Smooth muscle cell (in vitro differentiated cells): ENCODE measurements at regions not wholly inside any gene's neighbourhood (a gene's known extent, or its start where the extent isn't known, plus 50 kb on each side); places are given as distances from the start of the nearest gene placed in this dataset.

Experiments
- DNase-seq: peaks from one replicate; lab custom pipeline; 2025; ENCODE audit not compliant: unreplicated experiment; lab: John Stamatoyannopoulos, UW
- H2AFZ ChIP-seq: fragments of 200-600 bp; sonication (generic); 2 replicates; pipeline ENCODE4 v1.6.0; 2016; ENCODE audit warnings: antibody characterized with exemption, low read depth, mild to moderate bottlenecking
- H3F3A ChIP-seq: fragments of 200-600 bp; sonication (generic); 2 replicates; pipeline ENCODE4 v1.6.0; 2017; ENCODE audit warnings: antibody characterized with exemption, low read depth
- H3K27ac ChIP-seq: fragments of 200-600 bp; sonication (generic); 2 replicates; pipeline ENCODE4 v1.5.1; 2016; ENCODE audit warnings: low read depth, mild to moderate bottlenecking
- H3K27me3 ChIP-seq: fragments of 200-600 bp; sonication (generic); 2 replicates; pipeline ENCODE4 v1.6.1; 2016; ENCODE audit warnings: low read depth, mild to moderate bottlenecking
- H3K36me3 ChIP-seq: fragments of 200-600 bp; sonication (generic); 2 replicates; pipeline ENCODE4 v1.5.1; 2016; ENCODE audit warnings: low read depth
- H3K4me1 ChIP-seq: fragments of 200-600 bp; sonication (generic); 2 replicates; pipeline ENCODE4 v1.5.1; 2016; ENCODE audit warnings: low read depth
- H3K4me2 ChIP-seq: fragments of 200-600 bp; sonication (generic); 2 replicates; pipeline ENCODE4 v1.6.0; 2016; ENCODE audit warnings: mild to moderate bottlenecking
- H3K4me3 ChIP-seq: fragments of 200-600 bp; sonication (generic); 2 replicates; pipeline ENCODE4 v1.5.1; 2016; ENCODE audit warnings: mild to moderate bottlenecking
- H3K79me2 ChIP-seq: fragments of 200-600 bp; sonication (generic); 2 replicates; pipeline ENCODE4 v1.6.0; 2016; ENCODE audit warnings: low read depth, mild to moderate bottlenecking
- H3K9ac ChIP-seq: fragments of 200-600 bp; sonication (generic); 2 replicates; pipeline ENCODE4 v1.6.0; 2016; ENCODE audit warnings: low read depth
- H3K9me3 ChIP-seq: fragments of 200-600 bp; sonication (generic); replicated peaks from 2 replicates; pipeline ENCODE4 v1.5.1; 2016; ENCODE audit warnings: low read depth
- H4K20me1 ChIP-seq: fragments of 200-600 bp; sonication (generic); 2 replicates; pipeline ENCODE4 v1.6.0; 2016; ENCODE audit warnings: low read depth
- CTCF ChIP-seq: fragments of 200-600 bp; sonication (generic); IDR thresholded peaks from 2 replicates; pipeline ENCODE4 v1.5.1; 2017; ENCODE audit warnings: borderline replicate concordance, mild to moderate bottlenecking, antibody characterized with exemption; ENCODE audit not compliant: insufficient read depth, poor library complexity, severe bottlenecking
- WGBS: methylation state at CpG from one replicate; pipeline ENCODE4 v1.1.7; 2016; ENCODE audit warnings: low lambda C conversion rate; 5-methylcytosine and 5-hydroxymethylcytosine counted together

DNA sequence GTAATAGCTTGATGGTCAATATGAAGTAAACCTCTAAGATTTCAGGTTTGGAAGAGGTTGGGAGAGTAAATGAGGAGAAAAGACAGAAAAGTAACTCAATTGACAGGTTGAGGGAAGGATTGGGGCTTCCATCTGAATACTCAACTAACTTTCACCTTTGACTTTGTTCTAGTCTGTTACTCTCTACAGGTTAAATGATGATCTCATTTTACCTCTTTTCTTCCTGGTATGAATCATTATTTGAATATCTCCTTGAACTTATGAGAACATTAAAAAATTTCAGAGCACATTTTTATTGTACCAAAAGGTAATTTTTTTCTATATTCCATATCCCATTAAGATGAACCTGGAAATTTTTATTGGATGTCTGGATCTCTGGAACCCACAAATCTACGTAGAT, 87.9 kb upstream of the KCNH8 start:
- H3K27ac ChIP-seq: no peak overlapping the region
- H2AFZ ChIP-seq: no peak overlapping the region
- H4K20me1 ChIP-seq: no peaks in the 10 kb centered on the region
- DNase-seq: no peak
- H3K9me3 ChIP-seq: no peaks in the 10 kb centered on the region
- H3F3A ChIP-seq: no peaks in the 10 kb centered on the region
- no peaks in the 10 kb centered on the region for H3K79me2 ChIP-seq
- WGBS: 91% methylated on average over 1 of the region's 1 CpG
- no peak overlapping the region for H3K4me3 ChIP-seq
- no peak overlapping the region for H3K9ac ChIP-seq
- no peak overlapping the region for H3K4me2 ChIP-seq
- TF ChIP-seq CTCF: no peak
- H3K4me1 ChIP-seq: no peaks in the 10 kb centered on the region
- H3K27me3 ChIP-seq: no peaks in the 10 kb centered on the region
- no peaks in the 10 kb centered on the region for H3K36me3 ChIP-seq

GRCh38 chr3:19052874-19053273, 95.4 kb upstream of the KCNH8 start:
- H3K4me2 ChIP-seq: no peak overlapping the region
- no peaks in the 10 kb centered on the region for H3K79me2 ChIP-seq
- H3K9me3 ChIP-seq: no peaks in the 10 kb centered on the region
- no peak overlapping the region for H2AFZ ChIP-seq
- H3K9ac ChIP-seq: no peak overlapping the region
- 85% methylated on average over 1 of the region's 1 CpG for WGBS
- H4K20me1 ChIP-seq: no peaks in the 10 kb centered on the region
- H3K4me1 ChIP-seq: no peaks in the 10 kb centered on the region
- H3F3A ChIP-seq: no peaks in the 10 kb centered on the region
- H3K27me3 ChIP-seq: no peaks in the 10 kb centered on the region
- TF ChIP-seq CTCF: no peak
- no peaks in the 10 kb centered on the region for H3K36me3 ChIP-seq
- H3K4me3 ChIP-seq: no peak overlapping the region
- H3K27ac ChIP-seq: no peak overlapping the region
- DNase-seq: no peak

- WGBS: 82% methylated on average over 1 of the region's 1 CpG
- Histone ChIP-seq H3K4me2 (no peak overlapping the region), H3K27me3 (no peaks in the 10 kb centered on the region), H3K4me1 (no peaks in the 10 kb centered on the region), H3K36me3 (no peaks in the 10 kb centered on the region), H3K9ac (no peak overlapping the region), H2AFZ (no peak overlapping the region), H4K20me1 (no peaks in the 10 kb centered on the region), H3K9me3 (no peaks in the 10 kb centered on the region), H3F3A (no peaks in the 10 kb centered on the region), H3K27ac (no peak overlapping the region), H3K4me3 (no peak overlapping the region), H3K79me2 (no peaks in the 10 kb centered on the region)
- DNase-seq: no peak
- peak; percentile 17 for TF ChIP-seq CTCF
Measured at GRCh38 chr3:19046440-19046839, 101.9 kb upstream of the KCNH8 start.

- Histone ChIP-seq H2AFZ (no peak overlapping the region), H3K4me2 (no peak overlapping the region), H4K20me1 (no peaks in the 10 kb centered on the region), H3K27me3 (no peaks in the 10 kb centered on the region), H3K36me3 (no peaks in the 10 kb centered on the region), H3K4me3 (no peak overlapping the region), H3K9me3 (no peaks in the 10 kb centered on the region), H3K27ac (no peak overlapping the region), H3K9ac (no peak overlapping the region), H3K79me2 (no peaks in the 10 kb centered on the region), H3F3A (no peaks in the 10 kb centered on the region), H3K4me1 (no peaks in the 10 kb centered on the region)
- no peak for TF ChIP-seq CTCF
- no peak for DNase-seq
- WGBS: 61% methylated on average over 4 of the region's 4 CpGs
Measured at GRCh38 chr3:19030522-19030839, 117.8 kb upstream of the KCNH8 start.
